H1 (cell line): ENCODE measurements at regions not wholly inside any gene's neighbourhood (a gene's known extent, or its start where the extent isn't known, plus 50 kb on each side); places are given as distances from the start of the nearest gene placed in this dataset.

Experiments
- CTCF ChIA-PET: fragments of 300-600 bp; sonication (Branson Sonifier 250); formaldehyde crosslinking; loops from one replicate; lab custom pipeline; 2021; ENCODE audit not compliant: partially characterized antibody; lab: Charles Lee
- POLR2A ChIA-PET: fragments of 300-600 bp; sonication (Branson Sonifier 250); formaldehyde crosslinking; loops from one replicate; lab custom pipeline; 2021; ENCODE audit warnings: inconsistent platforms; ENCODE audit not compliant: partially characterized antibody; lab: Charles Lee
- DNase-seq, 2 experiments: peaks; one replicate each; pipeline versions ENCODE4 v3.0.0 to v3.0.0-alpha.2; 2010 to 2022; ENCODE audit warnings: low spot score in 2 of 2, low read depth in 1 of 2, mixed read lengths in 1 of 2
- FAIRE-seq: peaks from 2 replicates; lab custom pipeline; 2011; peaks lifted over from hg19 to GRCh38; lab: Jason Lieb, UNC
- H2AFZ ChIP-seq: 2 replicates; pipeline ENCODE4 v1.8.1; 2012; ENCODE audit warnings: low read length, inconsistent platforms
- H2AK5ac ChIP-seq: 2 replicates; pipeline ENCODE4 v1.6.1; 2013; ENCODE audit warnings: low read depth, low read length
- H2BK120ac ChIP-seq: replicated peaks from 2 replicates; pipeline ENCODE3; 2013; ENCODE audit warnings: low read depth, low read length, inconsistent platforms
- H2BK12ac ChIP-seq: 2 replicates; pipeline ENCODE4 v1.6.1; 2013; ENCODE audit warnings: low read depth, low read length
- H2BK15ac ChIP-seq: 2 replicates; pipeline ENCODE4 v1.6.1; 2013; ENCODE audit warnings: low read length
- H2BK20ac ChIP-seq: 2 replicates; pipeline ENCODE4 v1.6.1; 2013; ENCODE audit warnings: low read length
- H2BK5ac ChIP-seq: 2 replicates; pipeline ENCODE4 v1.6.1; 2013; ENCODE audit warnings: low read depth, low read length
- H3K14ac ChIP-seq: 2 replicates; pipeline ENCODE4 v1.6.1; 2013; ENCODE audit warnings: inconsistent platforms; ENCODE audit not compliant: insufficient read length
- H3K18ac ChIP-seq: 2 replicates; pipeline ENCODE4 v1.6.1; 2013; ENCODE audit warnings: low read length; ENCODE audit errors: extremely low read depth
- H3K23ac ChIP-seq: 2 replicates; pipeline ENCODE4 v1.6.1; 2013; ENCODE audit warnings: inconsistent platforms; ENCODE audit not compliant: insufficient read length
- H3K23me2 ChIP-seq: 2 replicates; pipeline ENCODE4 v1.6.1; 2013; ENCODE audit warnings: low read depth, low read length
- H3K27ac ChIP-seq: 2 replicates; pipeline ENCODE4 v1.6.1; 2011; ENCODE audit warnings: low read depth, low read length, inconsistent platforms
- H3K27me3 ChIP-seq, 4 experiments: replicated peaks in 1 of 4; 1 replicate in 1 of 4; 2 replicates in 3 of 4; pipeline versions ENCODE4 v1.6.1 to v1.8.1; 2011 to 2013; ENCODE audit warnings: low read length in 3 of 4, mild to moderate bottlenecking in 3 of 4, inconsistent platforms in 2 of 4, mixed read lengths in 2 of 4, moderate library complexity in 1 of 4; ENCODE audit not compliant: control insufficient read depth in 3 of 4, insufficient read depth in 3 of 4; ENCODE audit errors: extremely low read depth in 1 of 4
- H3K36me3 ChIP-seq, 4 experiments: 2 replicates each; pipeline versions ENCODE4 v1.6.1 to v1.8.1; 2011 to 2013; ENCODE audit warnings: mild to moderate bottlenecking in 4 of 4, low read length in 3 of 4, moderate library complexity in 2 of 4, control low read depth in 1 of 4, inconsistent platforms in 1 of 4; ENCODE audit not compliant: insufficient read depth in 4 of 4, control insufficient read depth in 2 of 4
- H3K4ac ChIP-seq: replicated peaks from 2 replicates; pipeline ENCODE3; 2013; ENCODE audit warnings: low read length, low read depth, mixed read lengths, inconsistent platforms; ENCODE audit not compliant: insufficient read length
- H3K4me1 ChIP-seq, 4 experiments: replicated peaks in 1 of 4; 1 replicate in 1 of 4; 2 replicates in 3 of 4; pipeline versions ENCODE4 v1.6.1 to v1.8.1; 2011 to 2013; ENCODE audit warnings: low read length in 3 of 4, inconsistent platforms in 2 of 4, mixed read lengths in 1 of 4; ENCODE audit not compliant: insufficient read depth in 4 of 4, control insufficient read depth in 3 of 4
- H3K4me2 ChIP-seq, 2 experiments: 2 replicates each; pipeline versions ENCODE4 v1.6.1 to v1.8.1; 2011 to 2013; ENCODE audit warnings: low read depth in 2 of 2, low read length in 2 of 2, control low read depth in 1 of 2, inconsistent platforms in 1 of 2, mild to moderate bottlenecking in 1 of 2; ENCODE audit not compliant: insufficient read depth in 1 of 2
- H3K4me3 ChIP-seq, 4 experiments: fragments of 200-600, 300-600 bp in 1 of 4; sonication (generic), shearing (Covaris generic), sonication (Bioruptor Twin) in 1 of 4; 2 replicates each; pipeline versions ENCODE4 v1.5.1 to v1.8.1; 2011 to 2016; ENCODE audit warnings: low read length in 4 of 4, low read depth in 3 of 4, control low read depth in 2 of 4, inconsistent platforms in 2 of 4, mild to moderate bottlenecking in 2 of 4, mixed read lengths in 1 of 4, moderate library complexity in 1 of 4; ENCODE audit not compliant: insufficient read depth in 2 of 4; ENCODE audit errors: extremely low read depth in 1 of 4
- H3K56ac ChIP-seq: replicated peaks from 2 replicates; pipeline ENCODE3; 2013; ENCODE audit warnings: low read depth, mild to moderate bottlenecking, mixed read lengths, low read length, inconsistent platforms; ENCODE audit not compliant: insufficient read length
- H3K79me1 ChIP-seq: 2 replicates; pipeline ENCODE4 v1.6.1; 2013; ENCODE audit warnings: low read depth, low read length, control low read depth
- H3K79me2 ChIP-seq, 2 experiments: 2 replicates each; pipeline versions ENCODE4 v1.6.1 to v1.8.1; 2012 to 2013; ENCODE audit warnings: low read length in 2 of 2, mild to moderate bottlenecking in 2 of 2, inconsistent platforms in 1 of 2; ENCODE audit not compliant: insufficient read depth in 2 of 2, control insufficient read depth in 1 of 2
- H3K9ac ChIP-seq, 4 experiments: replicated peaks in 1 of 4; 1 replicate in 1 of 4; 2 replicates in 3 of 4; pipeline versions ENCODE4 v1.6.1 to v1.8.1; 2011 to 2013; ENCODE audit warnings: low read depth in 3 of 4, low read length in 3 of 4, control low read depth in 2 of 4, mild to moderate bottlenecking in 2 of 4, moderate library complexity in 2 of 4, inconsistent platforms in 1 of 4; ENCODE audit errors: extremely low read depth in 1 of 4
- H3K9me3 ChIP-seq, 2 experiments: 2 replicates each; pipeline versions ENCODE4 v1.6.1 to v1.8.1; 2012 to 2013; ENCODE audit warnings: mild to moderate bottlenecking in 2 of 2, moderate library complexity in 2 of 2, control low read depth in 1 of 2, inconsistent platforms in 1 of 2, low read depth in 1 of 2, low read length in 1 of 2, mixed read lengths in 1 of 2; ENCODE audit not compliant: insufficient read depth in 2 of 2
- H4K20me1 ChIP-seq, 2 experiments: replicated peaks in 1 of 2; 2 replicates each; pipeline versions ENCODE3 to v1.8.1; 2011 to 2013; ENCODE audit warnings: inconsistent platforms in 2 of 2, low read length in 2 of 2, mild to moderate bottlenecking in 1 of 2; ENCODE audit not compliant: insufficient read depth in 2 of 2, control insufficient read depth in 1 of 2
- H4K5ac ChIP-seq: 2 replicates; pipeline ENCODE4 v1.6.1; 2013; ENCODE audit warnings: low read length, low read depth, mixed read lengths, inconsistent platforms; ENCODE audit not compliant: insufficient read length
- H4K8ac ChIP-seq: 2 replicates; pipeline ENCODE4 v1.8.0; 2013; ENCODE audit warnings: mild to moderate bottlenecking, moderate library complexity, low read length, inconsistent platforms; ENCODE audit not compliant: insufficient read depth; ENCODE audit errors: extremely low read depth
- H4K91ac ChIP-seq: replicated peaks from 2 replicates; pipeline ENCODE3; 2013; ENCODE audit warnings: low read length, mixed read lengths, inconsistent platforms; ENCODE audit not compliant: insufficient read length
- CEBPB ChIP-seq: IDR thresholded peaks from 2 replicates; pipeline ENCODE4 v1.6.1; 2012; ENCODE audit warnings: low read depth, low read length
- PHF8 ChIP-seq: fragments of 200-600 bp; sonication (generic); conservative IDR thresholded peaks from 2 replicates; pipeline ENCODE4 v1.7.1; 2012; ENCODE audit warnings: low read depth, mild to moderate bottlenecking, inconsistent platforms, low read length, moderate library complexity
- POLR2A ChIP-seq, 2 experiments: IDR thresholded peaks; 1 replicate in 1 of 2; 2 replicates in 1 of 2; pipeline ENCODE4 v1.6.1; 2011; ENCODE audit warnings: low read depth in 2 of 2, low read length in 2 of 2, mild to moderate bottlenecking in 2 of 2; ENCODE audit errors: control extremely low read depth in 1 of 2
- TEAD4 ChIP-seq: IDR thresholded peaks from 2 replicates; pipeline ENCODE4 v1.6.1; 2012; ENCODE audit warnings: low read depth, low read length, inconsistent platforms, mixed read lengths
- WGBS, 2 experiments: shearing (Covaris generic) in 1 of 2; methylation state at CpG; one replicate each; pipeline versions ENCODE4 v1.1.6 to v1.1.7; 2013 to 2015; ENCODE audit warnings: low lambda C conversion rate in 2 of 2, mixed read lengths in 2 of 2, inconsistent platforms in 1 of 2, low coverage in 1 of 2, missing lambda C conversion rate in 1 of 2; ENCODE audit not compliant: insufficient replicate concordance in 2 of 2, insufficient coverage in 1 of 2, insufficient read length in 1 of 2; ENCODE audit errors: extremely low coverage in 1 of 2, missing lambda C conversion rate in 1 of 2; 5-methylcytosine and 5-hydroxymethylcytosine counted together

GRCh38 chr15:37536967-37537605 is 397.4 kb upstream of the TMCO5A start:
- CTCF ChIA-PET, result interaction anchor here (1.2 kb wide), 1 partner anchor 301 kb away, joined by 3 read pairs; no protein-coding TSS in a partner anchor

More at GRCh38 chr15:37536967-37537605, 397.4 kb upstream of the TMCO5A start:
- Histone ChIP-seq H2BK120ac (no peak overlapping the region), H3K56ac (no peak overlapping the region), H2BK20ac (no peak overlapping the region), H2BK12ac (no peak overlapping the region), H2AFZ (no peak overlapping the region), H3K27me3 (peaks cover 0 to 1% (median 0%) of the 10 kb centered on the region in 4 experiments; a peak in 1 of 7 replicates), H3K23me2 (no peaks in the 10 kb centered on the region), H3K4me2 (no peak overlapping the region), H3K79me2 (no peaks in the 10 kb centered on the region), H3K79me1 (no peaks in the 10 kb centered on the region), H2BK15ac (no peak overlapping the region), H4K5ac (no peak overlapping the region), H3K14ac (no peak overlapping the region), H3K9me3 (no peaks in the 10 kb centered on the region), H3K27ac (no peak overlapping the region), H3K4ac (no peak overlapping the region), H3K18ac (no peak overlapping the region), H4K91ac (no peak overlapping the region), H2BK5ac (no peak overlapping the region), H3K36me3 (no peaks in the 10 kb centered on the region), H3K9ac (no peak overlapping the region), H4K8ac (no peak overlapping the region), H3K23ac (no peak overlapping the region), H3K4me1 (no peaks in the 10 kb centered on the region), H4K20me1 (no peaks in the 10 kb centered on the region), H3K4me3 (no peak overlapping the region), H2AK5ac (no peak overlapping the region)
- POLR2A ChIA-PET, result no interaction called here
- no peak for TF ChIP-seq CEBPB
- no peak for TF ChIP-seq TEAD4
- no peak for TF ChIP-seq POLR2A (IDR thresholded peaks at IDR 0.05; ENCODE audit: control extremely low read depth in 1 of 2, low read depth in 2 of 2, low read length in 2 of 2)
- no peak for TF ChIP-seq PHF8
- no peak for DNase-seq
- FAIRE-seq, result no peak
- 87% methylated on average over 2 of the region's 2 CpGs; no CpG with 5 or more reads in 1 of the 2 experiments for WGBS, 2 experiments
